GM21367 (cell line): ENCODE measurements at regions not wholly inside any gene's neighbourhood (a gene's known extent, or its start where the extent isn't known, plus 50 kb on each side); places are given as distances from the start of the nearest gene placed in this dataset.
"Not testable (repeated sequence)": the region's sequence is repeated elsewhere in the genome, so short reads cannot be mapped to it uniquely, and the experiment has no call there.

Experiments
- ATAC-seq: cut with Tn5 transposase; IDR thresholded peaks from one replicate; pipeline ENCODE4 v1.9.1; 2021; ENCODE audit not compliant: unreplicated experiment

DNA sequence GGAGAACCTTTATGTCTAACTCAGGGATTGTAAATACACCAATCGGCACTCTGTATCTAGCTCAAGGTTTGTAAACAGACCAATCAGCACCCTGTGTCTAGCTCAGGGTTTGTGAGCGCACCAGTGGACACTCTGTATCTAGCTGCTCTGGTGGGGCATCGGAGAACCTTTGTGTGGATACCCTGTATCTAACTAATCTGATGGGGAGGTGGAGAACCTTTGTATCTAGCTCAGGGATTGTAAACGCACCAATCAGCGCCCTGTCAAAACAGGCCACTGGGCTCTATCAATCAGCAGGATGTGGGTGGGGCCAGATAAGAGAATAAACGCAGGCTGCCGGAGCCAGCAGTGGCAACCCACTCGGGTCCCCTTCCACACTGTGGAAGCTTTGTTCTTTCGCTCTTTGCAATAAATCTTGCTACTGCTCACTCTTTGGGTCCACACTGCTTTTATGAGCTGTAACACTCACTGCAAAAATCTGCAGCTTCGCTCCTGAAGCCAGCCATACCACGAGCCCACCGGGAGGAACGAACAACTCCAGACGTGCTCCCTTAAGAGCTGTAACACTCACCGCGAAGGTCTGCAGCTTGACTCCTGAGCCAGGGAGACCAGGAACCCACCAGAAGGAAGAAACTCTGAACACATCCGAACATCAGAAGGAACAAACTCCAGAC is 1673.2 kb upstream of the B3GALT2 start:
- not testable (repeated sequence) for ATAC-seq

DNA sequence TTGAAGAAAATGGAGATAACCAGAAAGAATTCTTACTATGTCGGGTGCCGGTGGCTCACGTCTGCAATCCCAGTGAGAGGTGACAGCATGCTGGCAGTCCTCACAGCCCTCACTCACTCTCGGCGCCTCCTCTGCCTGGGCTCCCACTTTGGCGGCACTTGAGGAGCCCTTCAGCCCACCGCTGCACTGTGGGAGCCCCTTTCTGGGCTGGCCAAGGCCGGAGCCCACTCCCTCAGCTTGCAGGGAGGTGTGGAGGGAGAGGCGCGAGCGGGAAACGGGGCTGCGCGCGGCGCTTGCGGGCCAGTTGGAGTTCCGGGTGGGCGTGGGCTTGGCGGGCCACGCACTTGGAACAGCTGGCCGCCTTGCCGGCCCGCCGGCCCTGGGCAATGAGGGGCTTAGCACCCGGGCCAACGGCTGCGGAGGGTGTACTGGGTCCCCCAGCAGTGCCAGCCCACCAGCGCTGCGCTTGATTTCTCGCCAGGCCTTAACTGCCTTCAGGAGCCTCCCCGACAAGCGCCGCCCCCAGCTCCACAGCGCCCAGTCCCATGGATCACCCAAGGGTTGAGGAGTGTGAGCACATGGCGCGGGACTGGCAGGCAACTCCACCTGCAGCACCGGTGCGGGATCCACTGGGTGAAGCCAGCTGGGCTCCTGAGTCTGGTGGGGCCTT is 1672.5 kb upstream of the B3GALT2 start:
- ATAC-seq, result not testable (repeated sequence)

DNA sequence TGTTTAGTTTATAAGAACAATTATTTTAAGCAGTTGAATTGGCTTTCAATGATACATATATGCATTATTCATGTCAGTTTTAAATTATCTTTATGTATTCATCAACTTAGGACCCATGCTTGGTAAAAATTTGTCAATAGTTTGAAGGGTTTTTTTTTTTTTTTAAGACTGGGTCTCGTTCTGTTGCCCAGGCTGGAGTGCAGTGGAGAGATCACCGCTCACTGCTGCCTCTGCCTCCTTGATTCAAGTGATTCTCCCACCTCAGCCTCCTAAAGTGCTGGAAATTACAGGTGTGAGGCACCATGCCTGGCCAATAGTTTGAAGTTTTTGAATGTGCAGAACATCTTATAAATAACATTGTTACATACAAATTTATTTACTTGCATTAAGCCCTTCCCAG is 1671.0 kb upstream of the B3GALT2 start:
- no peak for ATAC-seq

DNA sequence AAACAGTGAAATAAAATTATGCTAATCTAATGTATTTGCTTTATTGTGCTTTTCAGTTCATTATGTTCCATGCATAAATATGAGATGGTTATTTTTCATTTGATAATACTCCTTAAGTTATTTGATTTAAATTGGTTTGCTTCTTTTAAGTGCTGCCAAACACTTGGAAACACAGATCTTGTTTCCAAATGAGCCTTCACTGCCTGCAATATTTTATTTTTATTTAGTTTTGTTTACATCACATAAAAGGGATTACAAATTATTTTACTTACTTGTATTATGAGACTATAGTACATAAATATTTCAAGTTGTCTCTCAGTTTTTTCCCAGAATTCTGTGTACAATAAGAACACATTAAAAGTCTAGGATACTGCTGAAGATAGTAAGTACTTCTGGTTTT is 1662.4 kb upstream of the B3GALT2 start:
- ATAC-seq, result no peak

DNA sequence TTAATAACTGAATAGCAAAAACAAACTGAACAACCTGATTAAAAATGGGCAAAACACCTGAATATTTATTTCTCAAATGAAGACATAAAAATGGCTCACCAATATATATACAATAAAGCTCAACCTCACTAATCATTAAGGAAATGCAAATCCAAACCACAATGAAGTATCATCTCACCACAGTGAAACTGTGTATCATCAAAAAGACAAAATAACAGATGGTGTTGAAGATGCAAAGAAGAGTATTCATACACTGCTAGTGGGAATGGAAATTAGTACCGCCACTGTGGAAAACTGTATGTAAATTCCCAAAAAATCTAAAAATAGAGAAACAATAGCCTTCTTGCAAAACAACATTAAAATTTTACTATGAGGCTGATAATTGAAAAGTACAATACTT is 1660.1 kb upstream of the B3GALT2 start:
- ATAC-seq, result peak; percentile 70

DNA sequence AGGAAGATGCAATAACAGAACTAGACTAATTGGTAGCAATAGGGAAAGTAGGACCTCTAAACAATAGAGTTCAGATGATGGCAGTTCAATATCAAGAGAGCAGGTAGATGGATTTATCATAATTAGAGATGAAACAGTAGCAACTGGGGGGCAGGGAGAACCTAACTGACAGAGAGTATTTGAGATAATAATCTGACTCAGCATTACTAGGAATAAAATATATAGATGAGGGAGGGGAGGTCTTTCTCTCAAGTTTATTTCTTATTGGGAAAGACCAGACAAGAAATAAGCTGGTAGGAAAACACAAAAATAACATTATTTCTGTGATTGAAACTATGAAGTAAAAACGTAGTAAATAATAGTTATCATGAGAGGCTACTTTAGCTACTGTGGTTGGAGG is 1656.7 kb upstream of the B3GALT2 start:
- ATAC-seq, result no peak

DNA sequence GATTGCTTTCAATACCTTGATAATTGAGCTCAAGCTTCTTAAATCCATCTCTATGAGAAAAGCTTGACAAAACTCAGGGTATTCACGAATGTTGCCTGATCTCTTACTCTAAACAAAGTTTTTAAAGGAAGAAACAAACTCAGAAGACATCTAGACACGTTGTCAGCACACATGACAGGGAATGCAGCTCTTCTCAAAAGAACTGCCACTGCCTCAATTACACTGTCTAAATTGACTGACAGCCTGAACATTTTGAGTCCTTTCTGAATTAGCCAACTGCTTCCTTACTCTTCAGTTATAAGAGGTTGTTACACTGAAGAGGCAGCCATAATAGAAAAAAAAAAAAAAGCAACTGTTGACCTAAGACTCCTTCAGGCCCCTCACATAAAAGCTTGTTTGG is 1646.7 kb upstream of the B3GALT2 start:
- no peak for ATAC-seq

DNA sequence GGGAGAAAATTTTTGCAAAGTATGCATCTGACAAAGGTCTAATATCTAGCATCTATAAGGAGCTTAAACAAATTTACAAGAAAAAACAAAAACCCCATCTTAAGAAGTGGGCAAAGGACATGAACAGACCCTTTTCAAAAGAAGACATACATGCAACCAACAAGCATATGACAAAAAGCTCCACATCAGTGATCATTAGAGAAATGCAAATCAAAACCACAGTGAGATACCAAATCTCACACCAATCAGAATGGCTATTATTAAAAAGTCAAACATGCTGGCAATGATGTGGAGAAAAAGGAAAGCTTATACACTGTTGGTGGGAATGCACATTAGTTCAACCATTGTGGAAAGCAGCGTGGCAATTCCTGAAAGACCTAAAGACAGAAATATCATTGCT is 1645.2 kb upstream of the B3GALT2 start:
- not testable (repeated sequence) for ATAC-seq

DNA sequence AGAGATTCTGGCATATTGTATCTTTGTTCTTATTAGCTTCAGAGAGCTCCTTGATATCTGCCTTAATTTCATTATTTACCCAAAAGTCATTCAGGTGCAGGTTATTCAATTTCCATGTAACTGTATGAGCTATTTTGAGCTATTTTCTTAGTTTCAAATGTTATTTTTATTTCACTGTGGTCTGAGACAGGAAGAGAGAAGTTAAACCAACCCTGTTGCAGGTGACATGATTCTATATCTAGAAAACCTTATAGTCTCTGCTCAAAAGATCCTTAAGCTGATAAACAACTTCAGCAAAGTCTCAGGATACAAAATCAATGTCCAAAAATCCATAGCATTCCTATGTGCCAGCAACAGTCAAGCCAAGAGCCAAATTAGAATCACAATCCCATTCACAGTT is 1644.0 kb upstream of the B3GALT2 start:
- ATAC-seq, result peak; percentile 92

DNA sequence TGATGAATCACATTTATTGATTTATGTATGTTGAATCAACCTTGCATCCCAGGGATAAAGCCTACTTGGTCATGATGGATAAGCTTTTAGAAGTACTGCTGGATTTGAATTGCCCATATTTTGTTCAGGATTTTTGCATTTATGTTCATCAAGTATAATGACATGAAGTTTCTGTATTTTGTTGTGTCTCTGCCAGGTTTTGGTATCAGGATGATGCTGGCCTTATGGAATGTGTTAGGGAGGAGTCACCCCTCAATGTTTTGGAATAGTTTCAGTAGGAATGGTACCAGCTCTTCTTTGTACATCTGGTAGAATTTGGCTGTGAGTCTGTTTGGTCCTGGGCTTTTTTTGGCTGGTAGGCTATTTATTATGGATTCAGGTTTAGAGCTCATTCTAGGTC is 1643.1 kb upstream of the B3GALT2 start:
- no peak for ATAC-seq

DNA sequence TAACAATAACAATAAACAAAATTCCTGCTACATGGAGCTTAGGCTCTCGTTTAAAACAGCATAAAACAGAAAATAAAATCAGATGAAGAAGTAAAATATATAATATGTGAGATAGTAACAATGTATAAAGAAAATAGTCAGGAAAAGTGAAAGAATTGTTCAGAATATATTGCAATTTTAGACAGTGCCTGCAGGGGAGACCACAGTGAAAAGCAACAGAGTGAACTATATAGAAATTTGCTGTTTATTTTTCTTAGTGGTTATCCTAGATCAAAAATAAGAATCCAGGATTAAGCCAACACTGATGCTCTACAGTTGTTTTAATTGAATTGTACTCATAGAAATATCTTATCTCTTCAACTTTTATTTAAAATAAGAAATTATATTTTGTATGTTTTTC is 1639.0 kb upstream of the B3GALT2 start:
- ATAC-seq, result no peak

DNA sequence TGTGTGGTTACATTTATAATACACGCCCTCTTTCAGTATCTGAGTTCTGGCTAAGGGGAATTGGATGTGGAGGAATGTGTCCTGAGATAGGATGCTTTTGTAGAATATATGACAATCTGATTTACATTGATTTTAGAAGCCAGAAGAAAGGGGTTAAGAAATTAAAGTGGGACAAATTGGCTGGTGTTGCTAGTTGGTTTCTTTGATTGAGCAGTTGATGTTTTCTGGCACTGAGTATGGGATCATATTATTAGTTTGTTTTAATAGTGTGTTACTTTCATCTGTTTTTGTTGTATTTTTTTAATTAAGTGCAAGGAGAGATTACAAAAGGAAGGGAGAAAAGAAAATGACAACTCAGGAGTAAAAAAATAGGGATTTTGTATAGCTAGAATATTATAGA is 1634.7 kb upstream of the B3GALT2 start:
- no peak for ATAC-seq

DNA sequence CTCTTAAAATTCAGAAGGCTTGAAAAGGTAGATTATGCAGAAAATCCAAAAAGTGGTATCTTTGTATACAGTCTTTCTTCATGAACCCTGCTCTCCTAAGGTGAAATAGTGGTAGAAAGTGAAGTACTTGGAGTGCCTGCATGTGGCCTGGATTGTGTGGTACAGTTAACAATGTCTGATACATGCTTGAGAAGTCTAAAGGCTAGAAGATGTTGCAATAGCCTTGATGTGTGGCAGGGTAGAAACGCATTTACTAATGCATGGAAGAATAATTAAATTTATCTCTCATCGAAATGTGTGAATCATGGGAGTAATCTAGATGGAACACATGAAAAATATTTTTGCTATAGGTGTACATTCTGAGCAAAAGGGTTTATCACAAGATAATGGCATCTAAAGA is 1632.3 kb upstream of the B3GALT2 start:
- no peak for ATAC-seq

DNA sequence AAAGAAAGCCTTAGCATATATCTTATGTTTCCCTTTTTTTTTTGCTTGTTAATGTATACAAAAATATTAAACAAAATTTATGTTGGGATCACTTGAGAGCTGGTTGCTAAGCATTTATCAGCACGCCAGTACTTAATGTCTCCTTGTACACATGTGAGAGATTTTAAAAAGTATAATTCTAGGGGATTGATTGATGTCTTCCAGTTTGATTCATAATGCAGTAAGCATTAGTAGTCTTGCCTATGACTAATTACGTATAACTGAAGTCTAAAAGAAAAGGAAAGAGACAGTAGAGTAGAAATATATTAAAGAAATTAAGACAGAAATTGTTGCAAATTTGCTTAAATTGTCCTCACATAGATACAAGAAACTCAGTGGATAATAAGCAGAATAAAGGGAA is 1630.4 kb upstream of the B3GALT2 start:
- ATAC-seq, result no peak

DNA sequence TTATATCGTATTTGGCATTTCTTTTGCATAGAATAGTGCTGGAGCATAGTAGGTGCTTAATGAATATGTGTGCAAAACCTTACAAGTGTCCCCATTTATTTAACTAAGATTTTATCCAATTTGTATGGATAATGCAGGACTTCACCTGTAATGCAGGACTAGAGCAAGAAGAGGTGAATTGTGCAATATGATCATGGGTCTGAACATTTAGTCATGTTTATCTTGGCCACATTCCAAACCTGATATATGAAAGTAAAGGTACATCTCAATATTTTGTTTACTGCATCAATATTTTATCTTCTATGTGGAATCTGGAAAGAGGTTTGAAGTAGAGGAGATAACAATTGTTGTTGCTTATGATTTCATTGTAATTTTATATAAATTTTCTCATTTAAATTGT is 1626.7 kb upstream of the B3GALT2 start:
- ATAC-seq, result no peak

DNA sequence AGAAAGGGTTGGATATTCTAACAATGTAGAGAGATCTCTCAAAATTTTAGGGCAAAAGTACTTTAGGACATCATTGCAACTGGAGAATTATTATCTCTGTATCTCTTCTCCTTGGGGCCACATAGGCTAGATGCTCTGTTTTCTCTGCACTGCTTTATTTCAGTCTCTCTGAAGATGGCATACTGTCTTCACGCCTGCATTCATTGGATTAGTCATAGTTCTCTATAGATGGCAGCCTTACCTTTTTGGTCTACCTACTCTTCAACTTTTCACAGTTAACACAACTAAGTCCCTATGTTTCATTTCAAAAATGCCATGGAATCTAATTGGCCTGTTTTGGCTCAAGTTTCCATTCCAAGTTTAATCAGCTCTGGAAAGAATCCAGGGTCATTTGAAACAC is 1623.3 kb upstream of the B3GALT2 start:
- ATAC-seq, result peak; percentile 63

DNA sequence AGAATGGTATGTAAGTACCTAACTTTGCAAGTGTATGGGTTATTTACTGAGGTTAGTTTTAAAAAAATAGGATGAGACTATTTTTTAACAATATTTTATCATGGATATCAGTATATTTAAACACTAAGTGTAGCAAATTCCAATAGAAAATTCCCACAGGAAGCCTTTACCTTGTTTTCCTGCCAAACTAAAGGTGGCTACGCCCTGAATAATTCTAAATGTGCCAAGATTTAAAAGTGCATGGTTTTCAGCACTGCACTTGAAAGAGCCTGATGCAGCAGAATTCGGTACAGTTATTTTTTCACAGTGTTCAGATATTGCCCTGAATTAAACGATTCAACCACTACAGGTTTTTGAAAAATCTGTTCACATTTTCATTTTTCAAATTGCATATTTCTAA is 1622.8 kb upstream of the B3GALT2 start:
- no peak for ATAC-seq

DNA sequence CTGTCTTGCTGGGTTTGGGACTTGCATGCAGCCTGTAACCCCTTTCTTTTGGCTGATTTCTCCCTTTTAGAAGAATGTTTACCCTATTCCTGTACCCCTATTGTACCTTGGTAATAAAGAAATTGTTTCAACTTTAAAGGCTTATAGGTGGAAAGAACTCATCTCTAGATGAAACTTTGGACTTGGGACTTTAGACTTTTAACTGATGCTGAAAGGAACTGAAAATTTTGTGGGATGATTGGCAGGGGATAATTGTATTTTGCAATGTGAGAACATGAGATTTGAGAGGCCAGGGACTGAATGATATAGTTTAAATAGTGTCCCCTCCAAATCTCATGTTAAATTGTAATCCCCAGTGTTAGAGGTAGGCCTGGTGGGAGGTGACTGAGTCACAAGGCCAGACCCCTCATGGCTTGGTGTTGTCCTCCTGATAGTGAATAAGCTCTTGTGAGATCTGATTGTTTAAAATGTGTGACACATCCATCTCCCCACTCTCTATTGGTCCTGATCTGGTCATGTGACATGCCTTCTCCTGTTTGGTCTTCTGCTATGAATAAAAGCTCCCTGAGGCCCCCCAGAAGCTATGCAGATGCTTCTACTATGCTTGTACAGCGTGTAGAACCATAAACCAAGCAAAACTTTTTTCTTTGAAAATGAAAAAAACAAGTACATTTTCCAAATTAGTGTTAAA is 1621.3 kb upstream of the B3GALT2 start:
- ATAC-seq, result no peak

DNA sequence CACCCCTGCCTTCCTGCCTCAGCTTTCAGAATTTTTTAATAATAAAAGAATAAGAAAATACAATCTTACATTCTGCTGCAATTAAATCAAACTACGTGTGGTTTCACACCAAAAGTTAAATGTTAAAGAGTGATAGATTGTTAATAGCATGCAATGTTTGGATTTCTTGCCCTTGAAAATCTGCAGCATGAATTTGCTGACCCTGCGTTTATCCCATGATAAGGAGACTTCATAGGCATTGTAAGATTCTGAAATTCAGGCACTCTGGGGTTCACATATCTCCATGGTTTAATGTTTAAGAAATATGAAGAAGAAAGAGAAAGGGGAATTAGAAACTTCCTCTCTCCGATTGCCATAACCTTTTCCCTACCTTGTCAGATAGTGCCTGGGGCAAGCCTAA is 1616.2 kb upstream of the B3GALT2 start:
- no peak for ATAC-seq

DNA sequence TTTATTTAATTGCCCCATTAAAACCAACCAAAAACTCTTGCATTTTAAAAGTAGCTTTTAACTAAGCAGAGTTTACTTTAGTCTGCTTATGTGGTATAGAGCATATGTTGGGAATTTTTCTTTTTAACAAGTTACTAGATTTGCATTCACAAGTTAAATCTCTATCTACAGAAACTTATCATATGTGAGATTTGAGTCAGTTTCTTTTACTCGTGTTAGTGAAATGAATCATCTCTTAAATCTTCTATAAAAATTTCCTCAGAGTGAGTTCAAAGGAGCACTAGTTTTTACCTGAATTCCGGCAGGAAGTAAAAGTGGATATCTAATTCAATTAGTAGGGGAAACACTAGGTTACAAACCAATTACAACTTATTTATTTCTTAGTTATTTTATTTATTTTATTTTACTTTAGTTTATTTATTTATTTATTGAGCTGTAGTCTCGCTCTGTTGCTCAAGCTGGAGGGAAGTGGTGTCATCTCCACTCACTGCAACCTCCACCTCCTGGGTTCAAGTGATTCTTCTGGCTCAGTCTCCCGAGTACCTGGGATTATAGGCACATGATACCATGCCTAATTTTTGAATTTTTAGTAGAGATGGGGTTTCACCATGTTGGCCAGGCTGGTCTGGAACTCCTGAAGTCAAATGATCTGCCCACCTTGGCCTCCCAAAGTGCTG is 1609.6 kb upstream of the B3GALT2 start:
- ATAC-seq, result no peak

DNA sequence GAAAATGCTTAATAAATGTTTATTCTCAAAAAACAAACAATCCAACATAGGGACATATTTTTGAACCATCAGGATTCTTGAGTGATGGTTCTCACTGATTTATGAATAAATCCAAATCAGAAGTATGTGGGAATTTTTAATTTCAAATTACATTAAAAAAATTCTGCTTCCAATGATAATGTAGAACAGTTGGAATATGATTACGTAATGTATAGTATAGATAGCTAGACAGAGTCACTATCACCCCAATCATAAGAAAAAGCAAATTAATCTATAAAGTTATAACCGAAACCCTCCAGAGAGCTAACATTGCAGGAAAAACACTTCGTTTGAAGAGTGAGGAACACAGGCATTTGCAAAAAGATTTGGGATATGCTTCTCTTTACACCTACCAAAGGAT is 1600.6 kb upstream of the B3GALT2 start:
- ATAC-seq, result no peak

DNA sequence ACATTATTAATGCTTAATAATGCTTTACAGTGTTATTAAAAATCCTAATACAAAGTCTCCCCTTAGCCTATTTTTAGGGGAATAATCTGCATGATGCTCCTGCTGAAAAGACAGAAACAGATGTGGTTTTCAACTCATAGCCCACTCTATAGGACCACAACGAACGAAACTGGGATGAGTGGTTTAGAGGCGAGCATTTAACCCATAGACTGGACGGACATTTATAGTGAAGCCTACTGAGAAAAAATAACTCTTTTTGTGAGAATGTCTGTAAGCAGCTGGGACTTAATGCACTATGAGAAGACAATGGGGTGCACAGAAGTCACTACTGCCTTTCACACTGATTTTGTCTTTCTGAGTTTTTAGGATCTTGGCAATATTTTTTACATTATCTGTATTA is 1599.6 kb upstream of the B3GALT2 start:
- ATAC-seq, result no peak
